ENCODE measurements at regions not wholly inside any gene's neighbourhood (a gene's known extent, or its start where the extent isn't known, plus 50 kb on each side); places are given as distances from the start of the nearest gene placed in this dataset.
"Not testable (repeated sequence)": the region's sequence is repeated elsewhere in the genome, so short reads cannot be mapped to it uniquely, and the experiment has no call there.

GRCh38 chr3:181239441-181239840 is 249.9 kb upstream of the DNAJC19 start:
- Histone ChIP-seq H3K4me1 (ENCODE audit: control insufficient read depth, insufficient read depth, low read length) (no peaks in the 10 kb centered on the region), H3K4me3 (ENCODE audit: low read length in 2 of 2) (no peak overlapping the region), H3K9me3 (ENCODE audit: control insufficient read depth in 2 of 2, low read length in 2 of 2) (no peaks in the 10 kb centered on the region), H3K9ac (ENCODE audit: low read length in 2 of 2) (no peak overlapping the region), H3K27me3 (ENCODE audit: control insufficient read depth in 1 of 2, insufficient read depth in 2 of 2, low read length in 2 of 2) (no peaks in the 10 kb centered on the region), H3K27ac (ENCODE audit: low read length) (no peak overlapping the region), H3K36me3 (ENCODE audit: control insufficient read depth in 2 of 2, insufficient read depth in 2 of 2, low read length in 2 of 2) (no peaks in the 10 kb centered on the region)

DNA sequence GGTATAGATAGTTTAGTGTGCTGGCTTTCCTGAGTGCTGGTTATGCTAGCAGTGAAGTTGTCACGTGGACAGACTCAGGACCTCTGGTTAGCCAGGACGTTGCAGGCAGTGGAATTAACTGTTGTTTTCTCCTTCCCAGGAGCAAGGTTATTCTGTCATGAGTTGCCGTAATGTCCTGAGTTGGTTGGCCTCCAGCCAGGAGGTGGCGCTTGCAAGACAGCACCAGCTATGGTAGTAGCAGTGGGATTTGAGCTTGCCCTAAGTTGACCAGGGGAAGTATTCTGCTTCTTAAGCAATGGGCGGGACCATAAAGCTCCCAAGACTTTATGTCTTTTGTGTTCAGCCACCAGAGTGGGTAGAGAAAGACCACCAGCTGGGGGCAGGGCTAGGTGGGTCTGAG is 240.7 kb upstream of the DNAJC19 start:
- H3K4me1 ChIP-seq (ENCODE audit: control insufficient read depth, insufficient read depth, low read length) = no peaks in the 10 kb centered on the region
- H3K27me3 ChIP-seq (ENCODE audit: control insufficient read depth in 1 of 2, insufficient read depth in 2 of 2, low read length in 2 of 2) = no peaks in the 10 kb centered on the region
- H3K36me3 ChIP-seq (ENCODE audit: control insufficient read depth in 2 of 2, insufficient read depth in 2 of 2, low read length in 2 of 2) = no peaks in the 10 kb centered on the region
- no peak overlapping the region for H3K4me3 ChIP-seq (ENCODE audit: low read length in 2 of 2)
- H3K9me3 ChIP-seq (ENCODE audit: control insufficient read depth in 2 of 2, low read length in 2 of 2) = no peaks in the 10 kb centered on the region
- H3K9ac ChIP-seq (ENCODE audit: low read length in 2 of 2) = no peak overlapping the region
- no peak overlapping the region for H3K27ac ChIP-seq (ENCODE audit: low read length)

DNA sequence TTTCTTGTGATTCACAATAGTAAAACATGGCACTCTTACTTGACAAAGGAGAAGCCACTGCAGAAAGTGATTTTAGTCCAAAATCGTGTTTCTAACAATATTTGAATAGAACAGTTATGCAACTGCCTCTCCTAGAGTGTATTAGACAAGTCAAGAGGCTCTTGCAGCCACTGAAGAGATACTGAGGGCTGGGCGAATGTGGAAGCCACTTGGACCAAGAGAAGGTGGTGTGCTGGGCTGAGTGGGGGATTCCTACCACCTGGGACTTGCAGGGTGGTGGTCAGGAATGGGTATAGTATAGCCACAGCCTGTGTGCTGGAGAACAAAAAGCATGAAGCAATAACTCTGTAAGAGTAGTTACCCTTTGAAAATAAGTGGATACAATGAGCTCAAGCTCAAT is 223.8 kb upstream of the DNAJC19 start:
- Histone ChIP-seq H3K36me3 (ENCODE audit: control insufficient read depth in 2 of 2, insufficient read depth in 2 of 2, low read length in 2 of 2) (no peaks in the 10 kb centered on the region), H3K27me3 (ENCODE audit: control insufficient read depth in 1 of 2, insufficient read depth in 2 of 2, low read length in 2 of 2) (no peaks in the 10 kb centered on the region), H3K9ac (ENCODE audit: low read length in 2 of 2) (no peak overlapping the region), H3K9me3 (ENCODE audit: control insufficient read depth in 2 of 2, low read length in 2 of 2) (no peaks in the 10 kb centered on the region), H3K4me1 (ENCODE audit: control insufficient read depth, insufficient read depth, low read length) (no peaks in the 10 kb centered on the region), H3K27ac (ENCODE audit: low read length) (no peak overlapping the region), H3K4me3 (ENCODE audit: low read length in 2 of 2) (no peak overlapping the region)

GRCh38 chr3:181212271-181212670 is 222.7 kb upstream of the DNAJC19 start:
- Histone ChIP-seq H3K27ac (ENCODE audit: low read length) (no peak overlapping the region), H3K9ac (ENCODE audit: low read length in 2 of 2) (no peak overlapping the region), H3K4me1 (ENCODE audit: control insufficient read depth, insufficient read depth, low read length) (no peaks in the 10 kb centered on the region), H3K9me3 (ENCODE audit: control insufficient read depth in 2 of 2, low read length in 2 of 2) (no peaks in the 10 kb centered on the region), H3K27me3 (ENCODE audit: control insufficient read depth in 1 of 2, insufficient read depth in 2 of 2, low read length in 2 of 2) (no peaks in the 10 kb centered on the region), H3K36me3 (ENCODE audit: control insufficient read depth in 2 of 2, insufficient read depth in 2 of 2, low read length in 2 of 2) (no peaks in the 10 kb centered on the region), H3K4me3 (ENCODE audit: low read length in 2 of 2) (no peak overlapping the region)

GRCh38 chr3:181210275-181210674 is 220.7 kb upstream of the DNAJC19 start:
- Histone ChIP-seq H3K9me3 (ENCODE audit: control insufficient read depth in 2 of 2, low read length in 2 of 2) (no peaks in the 10 kb centered on the region), H3K27me3 (ENCODE audit: control insufficient read depth in 1 of 2, insufficient read depth in 2 of 2, low read length in 2 of 2) (no peaks in the 10 kb centered on the region), H3K36me3 (ENCODE audit: control insufficient read depth in 2 of 2, insufficient read depth in 2 of 2, low read length in 2 of 2) (no peaks in the 10 kb centered on the region), H3K4me1 (ENCODE audit: control insufficient read depth, insufficient read depth, low read length) (no peaks in the 10 kb centered on the region), H3K27ac (ENCODE audit: low read length) (no peak overlapping the region), H3K9ac (ENCODE audit: low read length in 2 of 2) (no peak overlapping the region), H3K4me3 (ENCODE audit: low read length in 2 of 2) (no peak overlapping the region)

DNA sequence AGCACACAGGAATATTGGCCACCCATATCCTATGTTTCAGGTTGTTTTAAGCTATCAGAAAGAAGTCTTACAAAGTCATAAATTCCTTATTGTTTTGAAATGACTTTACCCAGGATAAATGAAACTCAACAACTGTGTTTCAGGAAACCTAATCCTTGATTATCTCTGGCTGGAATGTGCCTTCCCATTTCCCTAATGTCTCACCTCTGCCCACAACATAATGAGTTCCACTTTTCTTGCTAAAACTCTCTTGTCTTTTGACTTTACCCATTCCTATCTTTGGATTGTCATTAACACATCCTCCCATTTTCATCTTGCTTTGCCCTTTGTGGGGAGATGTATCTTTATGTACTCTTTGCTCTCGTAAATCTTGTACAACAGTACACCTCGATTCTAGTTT is 200.0 kb upstream of the DNAJC19 start:
- Histone ChIP-seq H3K27ac (ENCODE audit: low read length) (no peak overlapping the region), H3K36me3 (ENCODE audit: control insufficient read depth in 2 of 2, insufficient read depth in 2 of 2, low read length in 2 of 2) (no peaks in the 10 kb centered on the region), H3K4me1 (ENCODE audit: control insufficient read depth, insufficient read depth, low read length) (no peaks in the 10 kb centered on the region), H3K9ac (ENCODE audit: low read length in 2 of 2) (no peak overlapping the region), H3K9me3 (ENCODE audit: control insufficient read depth in 2 of 2, low read length in 2 of 2) (no peaks in the 10 kb centered on the region), H3K4me3 (ENCODE audit: low read length in 2 of 2) (no peak overlapping the region), H3K27me3 (ENCODE audit: control insufficient read depth in 1 of 2, insufficient read depth in 2 of 2, low read length in 2 of 2) (no peaks in the 10 kb centered on the region)

DNA sequence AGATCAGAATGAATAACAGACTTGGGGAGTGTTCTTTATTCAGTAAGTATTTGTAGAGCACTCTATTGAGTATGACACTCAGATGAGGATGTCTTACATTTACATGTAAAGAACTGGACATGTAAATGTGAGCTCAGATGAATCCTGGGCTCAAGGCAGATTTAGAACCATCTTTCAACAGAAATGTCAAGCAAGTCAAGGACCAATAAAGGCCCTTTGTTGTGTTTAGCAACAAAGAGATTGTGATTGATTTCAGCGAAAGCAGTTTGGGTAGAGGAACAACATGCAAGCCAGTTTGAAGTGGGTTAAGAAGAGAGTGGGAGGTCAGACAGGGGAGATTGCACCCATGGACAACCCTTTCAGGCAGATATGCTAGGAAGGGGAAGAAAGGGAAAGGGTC is 194.2 kb upstream of the DNAJC19 start:
- H3K36me3 ChIP-seq (ENCODE audit: control insufficient read depth in 2 of 2, insufficient read depth in 2 of 2, low read length in 2 of 2) = no peaks in the 10 kb centered on the region

GRCh38 chr3:181183057-181183456 is 193.5 kb upstream of the DNAJC19 start:
- H3K27ac ChIP-seq (ENCODE audit: low read length); H3K9me3 ChIP-seq (ENCODE audit: control insufficient read depth in 2 of 2, low read length in 2 of 2); H3K9ac ChIP-seq (ENCODE audit: low read length in 2 of 2); H3K36me3 ChIP-seq (ENCODE audit: control insufficient read depth in 2 of 2, insufficient read depth in 2 of 2, low read length in 2 of 2); H3K4me3 ChIP-seq (ENCODE audit: low read length in 2 of 2); H3K4me1 ChIP-seq (ENCODE audit: control insufficient read depth, insufficient read depth, low read length); H3K27me3 ChIP-seq (ENCODE audit: control insufficient read depth in 1 of 2, insufficient read depth in 2 of 2, low read length in 2 of 2): not testable (repeated sequence)

More for the DNA sequence above, 194.2 kb upstream of the DNAJC19 start:
- no peak overlapping the region for H3K4me3 ChIP-seq (ENCODE audit: low read length in 2 of 2)
- no peak overlapping the region for H3K27ac ChIP-seq (ENCODE audit: low read length)
- no peaks in the 10 kb centered on the region for H3K9me3 ChIP-seq (ENCODE audit: control insufficient read depth in 2 of 2, low read length in 2 of 2)
- no peak overlapping the region for H3K9ac ChIP-seq (ENCODE audit: low read length in 2 of 2)
- no peaks in the 10 kb centered on the region for H3K4me1 ChIP-seq (ENCODE audit: control insufficient read depth, insufficient read depth, low read length)
- H3K27me3 ChIP-seq (ENCODE audit: control insufficient read depth in 1 of 2, insufficient read depth in 2 of 2, low read length in 2 of 2) = no peaks in the 10 kb centered on the region

GRCh38 chr3:181178991-181179390 is 189.5 kb upstream of the DNAJC19 start:
- no peak overlapping the region for H3K4me3 ChIP-seq (ENCODE audit: low read length in 2 of 2)
- no peak overlapping the region for H3K27ac ChIP-seq (ENCODE audit: low read length)
- no peaks in the 10 kb centered on the region for H3K27me3 ChIP-seq (ENCODE audit: control insufficient read depth in 1 of 2, insufficient read depth in 2 of 2, low read length in 2 of 2)
- H3K9ac ChIP-seq (ENCODE audit: low read length in 2 of 2) = no peak overlapping the region
- H3K9me3 ChIP-seq (ENCODE audit: control insufficient read depth in 2 of 2, low read length in 2 of 2) = no peaks in the 10 kb centered on the region
- H3K4me1 ChIP-seq (ENCODE audit: control insufficient read depth, insufficient read depth, low read length) = no peaks in the 10 kb centered on the region
- no peaks in the 10 kb centered on the region for H3K36me3 ChIP-seq (ENCODE audit: control insufficient read depth in 2 of 2, insufficient read depth in 2 of 2, low read length in 2 of 2)

GRCh38 chr3:181176601-181177000 is 187.1 kb upstream of the DNAJC19 start:
- Histone ChIP-seq H3K9me3 (ENCODE audit: control insufficient read depth in 2 of 2, low read length in 2 of 2) (no peaks in the 10 kb centered on the region), H3K27ac (ENCODE audit: low read length) (no peak overlapping the region), H3K4me3 (ENCODE audit: low read length in 2 of 2) (no peak overlapping the region), H3K36me3 (ENCODE audit: control insufficient read depth in 2 of 2, insufficient read depth in 2 of 2, low read length in 2 of 2) (no peaks in the 10 kb centered on the region), H3K9ac (ENCODE audit: low read length in 2 of 2) (no peak overlapping the region), H3K27me3 (ENCODE audit: control insufficient read depth in 1 of 2, insufficient read depth in 2 of 2, low read length in 2 of 2) (no peaks in the 10 kb centered on the region), H3K4me1 (ENCODE audit: control insufficient read depth, insufficient read depth, low read length) (no peaks in the 10 kb centered on the region)

- no peaks in the 10 kb centered on the region for H3K27me3 ChIP-seq (ENCODE audit: control insufficient read depth in 1 of 2, insufficient read depth in 2 of 2, low read length in 2 of 2)
- H3K27ac ChIP-seq (ENCODE audit: low read length) = no peak overlapping the region
- H3K4me3 ChIP-seq (ENCODE audit: low read length in 2 of 2) = no peak overlapping the region
- no peaks in the 10 kb centered on the region for H3K36me3 ChIP-seq (ENCODE audit: control insufficient read depth in 2 of 2, insufficient read depth in 2 of 2, low read length in 2 of 2)
- no peaks in the 10 kb centered on the region for H3K9me3 ChIP-seq (ENCODE audit: control insufficient read depth in 2 of 2, low read length in 2 of 2)
- no peak overlapping the region for H3K9ac ChIP-seq (ENCODE audit: low read length in 2 of 2)
- no peaks in the 10 kb centered on the region for H3K4me1 ChIP-seq (ENCODE audit: control insufficient read depth, insufficient read depth, low read length)
Measured at GRCh38 chr3:181174676-181175233, 185.2 kb upstream of the DNAJC19 start.

All from stomach smooth muscle (tissue), 2 donors.